SK-N-SH treated with all-trans-retinoic acid at 6 μM for 48 hours (cell line): ENCODE measurements at regions not wholly inside any gene's neighbourhood (a gene's known extent, or its start where the extent isn't known, plus 50 kb on each side); places are given as distances from the start of the nearest gene placed in this dataset.

Experiments used
- ZFP30 ChIP-seq: fragments of 450-650 bp; formaldehyde crosslinking; IDR thresholded peaks from 2 replicates; pipeline ENCODE4 v1.5.0; 2022; ENCODE audit warnings: mild to moderate bottlenecking, moderate library complexity
- ZNF565 ChIP-seq: fragments of 450-650 bp; formaldehyde crosslinking; conservative IDR thresholded peaks from 2 replicates; pipeline ENCODE4 v1.5.0; 2020; ENCODE audit warnings: low read depth, mild to moderate bottlenecking, moderate library complexity

- TF ChIP-seq ZNF565 (CRISPR knock-in tag) = no peak
- TF ChIP-seq ZFP30 (CRISPR knock-in tag) = no peak
These were observed 285.7 kb downstream of the GLRX3 start for GRCh38 chr10:130421909-130422308.
